GM12872 (cell line): ENCODE measurements at regions not wholly inside any gene's neighbourhood (a gene's known extent, or its start where the extent isn't known, plus 50 kb on each side); places are given as distances from the start of the nearest gene placed in this dataset.

Experiments used
- CTCF ChIP-seq: IDR thresholded peaks from 3 replicates; pipeline ENCODE4 v1.5.1; 2011; ENCODE audit warnings: low read depth, mild to moderate bottlenecking, low read length, moderate library complexity; ENCODE audit not compliant: insufficient read depth

- no peak for TF ChIP-seq CTCF
Measured at GRCh38 chr4:80138551-80139538, 58.5 kb upstream of the PRDM8 start.

GRCh38 chr4:80137631-80138030, 59.7 kb upstream of the PRDM8 start:
- no peak for TF ChIP-seq CTCF

GRCh38 chr4:80136270-80136669, 61.0 kb upstream of the PRDM8 start:
- no peak for TF ChIP-seq CTCF

- TF ChIP-seq CTCF, result no peak
Measured at GRCh38 chr4:80135702-80136058, 61.6 kb upstream of the PRDM8 start.

- TF ChIP-seq CTCF, result no peak
Measured at GRCh38 chr4:80134936-80135701, 62.1 kb upstream of the ANTXR2 start.

GRCh38 chr4:80133240-80133783, 60.3 kb upstream of the ANTXR2 start:
- no peak for TF ChIP-seq CTCF

GRCh38 chr4:80129785-80130184, 56.8 kb upstream of the ANTXR2 start:
- no peak for TF ChIP-seq CTCF
